H1 (cell line): ENCODE measurements at regions not wholly inside any gene's neighbourhood (a gene's known extent, or its start where the extent isn't known, plus 50 kb on each side); places are given as distances from the start of the nearest gene placed in this dataset.

Source experiments
- HDAC6 ChIP-seq: IDR thresholded peaks from one replicate; pipeline ENCODE4 v1.7.1; 2012; ENCODE audit warnings: low read depth, mild to moderate bottlenecking, inconsistent platforms, low read length, moderate library complexity
- JUN ChIP-seq: IDR thresholded peaks from 2 replicates; pipeline ENCODE4 v1.6.1; 2011; ENCODE audit warnings: low read depth, mild to moderate bottlenecking, improper control_type of control experiment, low read length
- NRF1 ChIP-seq: IDR thresholded peaks from 2 replicates; pipeline ENCODE4 v1.6.1; 2011; ENCODE audit warnings: mild to moderate bottlenecking, low read depth, low read length, improper control_type of control experiment
- SAP30 ChIP-seq: fragments of 300-600 bp; sonication (generic); IDR thresholded peaks from 2 replicates; pipeline ENCODE4 v1.7.1; 2012; ENCODE audit warnings: low read length, moderate library complexity, mild to moderate bottlenecking, inconsistent platforms; ENCODE audit not compliant: insufficient read depth, insufficient replicate concordance
- SIX5 ChIP-seq: IDR thresholded peaks from 2 replicates; pipeline ENCODE4 v1.6.1; 2011; ENCODE audit warnings: mild to moderate bottlenecking, low read depth, low read length
- SP1 ChIP-seq: IDR thresholded peaks from 2 replicates; pipeline ENCODE4 v1.6.1; 2011; ENCODE audit warnings: low read depth, low read length
- SP4 ChIP-seq: IDR thresholded peaks from 2 replicates; pipeline ENCODE4 v1.6.1; 2012; ENCODE audit warnings: low read length, inconsistent platforms
- SUZ12 ChIP-seq: fragments of 200-600 bp; sonication (generic); IDR thresholded peaks from 2 replicates; pipeline ENCODE4 v1.6.1; 2012; ENCODE audit warnings: mild to moderate bottlenecking, inconsistent platforms, low read length, moderate library complexity, mixed read lengths

DNA sequence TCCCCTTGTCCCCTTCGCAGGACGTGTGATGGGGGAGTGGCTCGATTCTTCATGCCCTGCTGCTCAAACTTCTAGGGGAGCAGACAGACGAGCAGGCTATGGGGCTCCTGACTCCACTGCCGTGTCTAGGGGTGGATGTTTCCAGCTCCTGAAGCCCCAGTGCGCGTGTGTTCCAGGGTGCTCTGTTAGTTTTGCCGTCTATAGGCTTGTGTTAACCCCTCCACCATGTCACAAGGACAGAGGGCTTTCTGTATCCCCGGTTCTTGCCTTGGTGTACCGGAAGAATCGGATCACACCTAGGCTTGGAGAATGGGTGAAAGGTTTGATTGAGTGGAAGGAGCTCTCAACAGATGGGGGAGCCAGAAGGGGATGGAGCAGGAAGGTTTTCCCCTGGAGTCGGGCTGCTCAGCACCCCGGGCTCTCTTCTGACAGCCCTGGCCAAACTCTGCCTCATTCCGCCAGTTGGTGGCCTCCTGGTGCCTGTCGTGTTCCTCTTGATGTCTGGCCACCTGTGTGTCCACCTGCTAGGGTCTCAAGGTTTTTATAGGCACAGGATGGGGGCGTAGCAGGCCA is 810.7 kb downstream of the BRD1 start (continued):
- TF ChIP-seq SP1 (no peak), SP4 (no peak), SIX5 (no peak), SAP30 (no peak), SUZ12 (no peak), NRF1 (no peak), HDAC6 (no peak), JUN (no peak)
